ENCODE measurements at regions not wholly inside any gene's neighbourhood (a gene's known extent, or its start where the extent isn't known, plus 50 kb on each side); places are given as distances from the start of the nearest gene placed in this dataset.

DNA sequence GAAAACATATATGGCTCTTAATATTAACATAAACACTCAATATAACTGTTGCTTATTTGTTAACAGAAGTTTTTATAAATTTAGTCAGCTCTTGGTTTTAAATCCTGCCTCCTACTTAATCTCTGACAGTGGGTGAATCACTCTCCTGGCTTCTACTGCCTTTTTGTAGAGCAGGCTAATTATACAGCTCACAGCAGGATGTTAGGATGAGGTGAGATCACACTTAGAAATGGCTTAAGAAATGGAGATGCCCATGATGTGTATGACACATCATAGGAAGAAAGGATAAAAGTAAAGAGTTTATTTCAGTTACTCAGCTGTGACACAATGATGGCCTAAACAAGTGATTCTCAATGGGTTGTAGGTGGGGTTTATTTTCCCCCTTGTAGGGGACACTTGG, 345.6 kb downstream of the SPRY2 start:
- Histone ChIP-seq H3K4me1 (ENCODE audit: control insufficient read depth in 1 of 2, insufficient read depth in 1 of 2, low read depth in 1 of 2, low read length in 1 of 2) (no peaks in the 10 kb centered on the region), H3K4me3 (ENCODE audit: low read depth in 1 of 2, low read length in 1 of 2) (no peak overlapping the region), H3K27ac (no peak overlapping the region), H3K9me3 (no peaks in the 10 kb centered on the region), H3K27me3 (no peaks in the 10 kb centered on the region), H3K36me3 (no peaks in the 10 kb centered on the region)
- TF ChIP-seq, protein P1, sequence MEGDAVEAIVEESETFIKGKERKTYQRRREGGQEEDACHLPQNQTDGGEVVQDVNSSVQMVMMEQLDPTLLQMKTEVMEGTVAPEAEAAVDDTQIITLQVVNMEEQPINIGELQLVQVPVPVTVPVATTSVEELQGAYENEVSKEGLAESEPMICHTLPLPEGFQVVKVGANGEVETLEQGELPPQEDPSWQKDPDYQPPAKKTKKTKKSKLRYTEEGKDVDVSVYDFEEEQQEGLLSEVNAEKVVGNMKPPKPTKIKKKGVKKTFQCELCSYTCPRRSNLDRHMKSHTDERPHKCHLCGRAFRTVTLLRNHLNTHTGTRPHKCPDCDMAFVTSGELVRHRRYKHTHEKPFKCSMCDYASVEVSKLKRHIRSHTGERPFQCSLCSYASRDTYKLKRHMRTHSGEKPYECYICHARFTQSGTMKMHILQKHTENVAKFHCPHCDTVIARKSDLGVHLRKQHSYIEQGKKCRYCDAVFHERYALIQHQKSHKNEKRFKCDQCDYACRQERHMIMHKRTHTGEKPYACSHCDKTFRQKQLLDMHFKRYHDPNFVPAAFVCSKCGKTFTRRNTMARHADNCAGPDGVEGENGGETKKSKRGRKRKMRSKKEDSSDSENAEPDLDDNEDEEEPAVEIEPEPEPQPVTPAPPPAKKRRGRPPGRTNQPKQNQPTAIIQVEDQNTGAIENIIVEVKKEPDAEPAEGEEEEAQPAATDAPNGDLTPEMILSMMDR (IDR thresholded peaks at IDR 0.05) = no peak

DNA sequence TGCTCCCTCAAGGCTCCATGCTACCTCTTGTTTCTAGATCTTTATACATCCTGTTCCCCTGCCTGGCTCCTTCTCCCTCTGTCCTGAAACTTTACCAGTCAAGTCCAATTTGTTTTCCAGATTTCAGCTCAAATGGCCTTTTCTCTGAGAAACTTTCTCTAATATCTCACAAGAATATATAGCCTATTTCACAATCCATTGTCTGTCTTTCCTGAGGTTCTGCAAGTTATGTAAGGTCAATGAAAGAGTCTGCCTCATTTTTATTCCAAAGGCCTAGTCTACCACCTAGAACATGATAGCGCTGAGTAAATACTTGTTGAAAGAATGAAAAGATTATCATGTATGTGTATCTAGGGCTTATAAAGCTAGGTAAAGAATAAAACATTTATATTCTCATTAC, 348.8 kb downstream of the SPRY2 start:
- Histone ChIP-seq H3K27me3 (no peaks in the 10 kb centered on the region), H3K9me3 (no peaks in the 10 kb centered on the region), H3K4me1 (ENCODE audit: control insufficient read depth in 1 of 2, insufficient read depth in 1 of 2, low read depth in 1 of 2, low read length in 1 of 2) (no peaks in the 10 kb centered on the region), H3K27ac (no peak overlapping the region), H3K36me3 (no peaks in the 10 kb centered on the region), H3K4me3 (ENCODE audit: low read depth in 1 of 2, low read length in 1 of 2) (no peak overlapping the region)
- TF ChIP-seq, protein P1 (IDR thresholded peaks at IDR 0.05) = no peak

DNA sequence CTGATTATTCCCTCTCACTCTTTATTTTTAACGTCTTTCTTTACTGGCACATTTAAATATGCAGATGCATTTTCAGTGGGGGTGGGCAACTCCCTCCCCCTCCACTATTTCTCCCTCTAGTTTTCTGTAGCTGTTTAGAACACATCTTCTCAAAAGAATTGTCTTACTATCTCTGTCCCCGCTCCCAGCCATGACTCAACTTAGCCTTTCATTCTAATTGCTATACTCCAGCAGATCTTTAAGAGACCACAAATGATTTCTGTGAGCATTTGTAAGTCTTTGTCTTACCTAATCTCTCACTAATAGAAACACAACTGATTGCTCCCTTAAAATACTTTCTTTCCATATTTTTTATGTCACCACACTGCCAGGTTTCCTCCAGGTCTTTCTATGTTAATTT, 350.9 kb downstream of the SPRY2 start:
- no peak overlapping the region for H3K4me3 ChIP-seq (ENCODE audit: low read depth in 1 of 2, low read length in 1 of 2)
- TF ChIP-seq, protein P1 (IDR thresholded peaks at IDR 0.05) = no peak
- no peaks in the 10 kb centered on the region for H3K9me3 ChIP-seq
- H3K36me3 ChIP-seq = no peaks in the 10 kb centered on the region
- H3K4me1 ChIP-seq (ENCODE audit: control insufficient read depth in 1 of 2, insufficient read depth in 1 of 2, low read depth in 1 of 2, low read length in 1 of 2) = no peaks in the 10 kb centered on the region
- no peak overlapping the region for H3K27ac ChIP-seq
- H3K27me3 ChIP-seq = no peaks in the 10 kb centered on the region

DNA sequence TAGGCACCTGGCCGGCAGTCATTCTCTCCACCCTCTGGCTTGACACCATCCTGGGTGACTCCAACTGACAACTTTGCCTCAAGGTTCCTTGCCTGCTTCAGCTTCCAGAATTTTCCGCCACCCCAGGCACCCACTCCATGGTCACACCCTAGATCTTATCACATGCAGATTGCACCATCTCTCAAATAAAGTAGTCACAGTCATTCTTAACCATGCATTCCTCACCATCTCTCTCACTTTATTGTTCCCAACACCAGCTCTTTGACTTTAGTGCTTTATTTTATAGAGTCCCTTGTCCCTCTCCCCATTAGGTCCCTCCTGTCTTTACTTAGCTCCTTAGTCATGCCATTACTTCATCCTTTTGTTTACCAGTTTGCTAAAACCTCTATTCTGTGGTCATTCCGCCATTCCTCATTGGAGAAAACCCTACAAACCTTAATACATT, 351.7 kb downstream of the SPRY2 start:
- no peaks in the 10 kb centered on the region for H3K27me3 ChIP-seq
- TF ChIP-seq, protein P1 (IDR thresholded peaks at IDR 0.05) = no peak
- no peak overlapping the region for H3K4me3 ChIP-seq (ENCODE audit: low read depth in 1 of 2, low read length in 1 of 2)
- H3K4me1 ChIP-seq (ENCODE audit: control insufficient read depth in 1 of 2, insufficient read depth in 1 of 2, low read depth in 1 of 2, low read length in 1 of 2) = no peaks in the 10 kb centered on the region
- no peak overlapping the region for H3K27ac ChIP-seq
- no peaks in the 10 kb centered on the region for H3K36me3 ChIP-seq
- H3K9me3 ChIP-seq = no peaks in the 10 kb centered on the region

DNA sequence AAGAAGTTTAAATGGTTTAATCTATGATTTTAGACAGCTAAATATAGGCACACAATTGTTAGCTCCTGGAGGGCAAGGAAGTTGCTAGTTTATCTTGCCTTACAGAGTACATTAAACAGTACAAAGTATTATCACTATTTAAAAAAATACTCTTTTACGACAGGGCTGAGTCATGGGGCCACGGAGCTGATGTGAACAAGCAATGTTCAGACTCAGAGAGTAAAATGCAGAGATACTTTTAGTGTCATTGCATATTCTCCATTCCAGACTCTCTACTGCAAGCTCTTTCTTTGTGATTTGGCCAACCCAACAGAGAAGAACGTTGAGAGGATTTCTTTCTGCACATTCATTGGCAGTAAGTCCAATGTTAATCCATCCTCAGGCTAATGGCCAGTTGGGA, 352.4 kb downstream of the SPRY2 start:
- no peaks in the 10 kb centered on the region for H3K9me3 ChIP-seq
- H3K4me1 ChIP-seq (ENCODE audit: control insufficient read depth in 1 of 2, insufficient read depth in 1 of 2, low read depth in 1 of 2, low read length in 1 of 2) = no peaks in the 10 kb centered on the region
- no peak overlapping the region for H3K4me3 ChIP-seq (ENCODE audit: low read depth in 1 of 2, low read length in 1 of 2)
- no peaks in the 10 kb centered on the region for H3K27me3 ChIP-seq
- TF ChIP-seq, protein P1 (IDR thresholded peaks at IDR 0.05) = no peak
- H3K36me3 ChIP-seq = no peaks in the 10 kb centered on the region
- no peak overlapping the region for H3K27ac ChIP-seq

DNA sequence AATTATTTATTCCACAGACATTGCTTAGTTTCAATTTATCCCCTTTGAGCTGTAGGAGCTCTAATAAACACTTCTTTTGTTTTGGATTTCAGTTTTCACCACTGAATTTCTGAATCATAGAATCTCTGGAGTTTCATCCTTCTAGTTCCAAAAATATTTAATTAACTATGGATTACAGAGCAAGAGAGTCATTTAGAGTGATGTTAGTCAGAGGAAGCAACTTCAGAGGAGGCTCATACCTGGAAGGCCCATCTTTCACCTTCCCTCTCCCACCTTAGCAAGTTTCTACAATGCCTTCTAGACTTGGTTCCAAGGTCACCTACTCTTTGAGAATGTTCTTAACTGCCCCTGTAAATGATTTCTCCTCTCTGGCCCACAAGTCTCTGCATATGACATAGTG, 353.2 kb downstream of the SPRY2 start:
- Histone ChIP-seq H3K27me3 (no peaks in the 10 kb centered on the region), H3K4me3 (ENCODE audit: low read depth in 1 of 2, low read length in 1 of 2) (no peak overlapping the region), H3K36me3 (no peaks in the 10 kb centered on the region), H3K4me1 (ENCODE audit: control insufficient read depth in 1 of 2, insufficient read depth in 1 of 2, low read depth in 1 of 2, low read length in 1 of 2) (no peaks in the 10 kb centered on the region), H3K27ac (no peak overlapping the region), H3K9me3 (no peaks in the 10 kb centered on the region)
- TF ChIP-seq, protein P1 (IDR thresholded peaks at IDR 0.05) = no peak
